ENCODE measurements at regions not wholly inside any gene's neighbourhood (a gene's known extent, or its start where the extent isn't known, plus 50 kb on each side); places are given as distances from the start of the nearest gene placed in this dataset.

DNA sequence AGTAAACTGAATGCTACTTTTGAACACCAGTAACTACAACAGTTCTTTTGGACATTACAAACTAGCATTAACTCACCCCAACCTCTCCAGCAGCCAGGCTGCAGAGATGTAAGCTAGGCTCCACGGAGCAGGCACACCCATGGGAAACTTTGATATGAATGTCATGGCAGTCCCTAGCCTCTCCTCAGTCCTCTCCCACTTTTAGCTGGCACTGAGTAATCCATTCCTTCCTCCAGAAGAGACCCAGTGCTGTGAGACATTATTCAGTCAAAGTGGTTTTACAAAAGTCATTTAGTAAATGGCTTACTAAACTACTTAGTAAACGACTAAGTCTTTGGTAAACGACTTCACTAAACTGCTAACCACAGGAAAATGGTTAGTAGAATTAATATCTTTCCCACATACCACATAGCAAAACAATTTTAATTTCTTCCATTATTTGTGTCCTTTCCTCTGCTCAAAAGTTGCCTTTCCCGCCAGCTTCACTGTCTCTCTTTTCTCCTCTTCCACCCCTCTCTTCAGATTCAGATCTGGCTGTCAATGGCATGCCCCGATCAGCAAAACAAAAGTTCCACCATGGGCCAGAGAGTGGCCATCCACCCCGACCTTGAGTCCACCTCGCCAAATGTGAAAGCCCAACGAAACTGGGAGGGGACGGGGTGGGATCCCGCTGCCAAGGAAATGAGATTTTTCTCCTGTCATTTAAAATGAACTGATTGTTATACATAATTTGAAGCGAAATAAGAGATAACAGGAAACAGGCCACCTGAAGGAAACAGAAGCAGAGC lies 67.5 kb upstream of the TJP1 start:
- DNase-seq (ENCODE audit: low read depth in 1 of 2, low spot score in 1 of 2), result no peak
- TF ChIP-seq POLR2AphosphoS5 (IDR thresholded peaks at IDR 0.05; ENCODE audit: low read depth), result no peak
- Histone ChIP-seq H3K27me3 (ENCODE audit: insufficient read depth, poor library complexity, severe bottlenecking) (peaks cover 9% of the 10 kb centered on the region), H3K27ac (replicated peaks) (no peak overlapping the region), H3K4me3 (replicated peaks; ENCODE audit: insufficient read depth, low read length) (no peak overlapping the region)

DNA sequence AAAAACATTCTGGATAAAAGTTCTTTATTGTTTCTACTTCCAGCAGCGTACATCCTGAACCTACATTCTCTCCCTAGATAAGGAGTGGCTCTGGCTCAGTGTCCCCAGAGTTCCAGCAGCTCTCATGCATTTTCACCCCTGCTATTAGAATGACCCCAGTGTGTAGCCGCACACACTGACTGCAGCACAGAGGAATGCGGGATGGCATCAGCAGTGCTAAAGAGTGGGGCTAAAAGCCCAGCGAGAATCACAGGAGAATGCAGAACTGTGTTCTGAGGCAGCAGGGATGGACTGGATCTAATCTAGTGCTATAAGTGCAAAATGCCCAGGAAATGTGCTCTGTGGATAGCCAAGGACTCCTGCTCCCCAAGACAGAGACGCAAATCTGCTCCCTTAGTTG lies 66.4 kb upstream of the TJP1 start:
- TF ChIP-seq, protein P1, sequence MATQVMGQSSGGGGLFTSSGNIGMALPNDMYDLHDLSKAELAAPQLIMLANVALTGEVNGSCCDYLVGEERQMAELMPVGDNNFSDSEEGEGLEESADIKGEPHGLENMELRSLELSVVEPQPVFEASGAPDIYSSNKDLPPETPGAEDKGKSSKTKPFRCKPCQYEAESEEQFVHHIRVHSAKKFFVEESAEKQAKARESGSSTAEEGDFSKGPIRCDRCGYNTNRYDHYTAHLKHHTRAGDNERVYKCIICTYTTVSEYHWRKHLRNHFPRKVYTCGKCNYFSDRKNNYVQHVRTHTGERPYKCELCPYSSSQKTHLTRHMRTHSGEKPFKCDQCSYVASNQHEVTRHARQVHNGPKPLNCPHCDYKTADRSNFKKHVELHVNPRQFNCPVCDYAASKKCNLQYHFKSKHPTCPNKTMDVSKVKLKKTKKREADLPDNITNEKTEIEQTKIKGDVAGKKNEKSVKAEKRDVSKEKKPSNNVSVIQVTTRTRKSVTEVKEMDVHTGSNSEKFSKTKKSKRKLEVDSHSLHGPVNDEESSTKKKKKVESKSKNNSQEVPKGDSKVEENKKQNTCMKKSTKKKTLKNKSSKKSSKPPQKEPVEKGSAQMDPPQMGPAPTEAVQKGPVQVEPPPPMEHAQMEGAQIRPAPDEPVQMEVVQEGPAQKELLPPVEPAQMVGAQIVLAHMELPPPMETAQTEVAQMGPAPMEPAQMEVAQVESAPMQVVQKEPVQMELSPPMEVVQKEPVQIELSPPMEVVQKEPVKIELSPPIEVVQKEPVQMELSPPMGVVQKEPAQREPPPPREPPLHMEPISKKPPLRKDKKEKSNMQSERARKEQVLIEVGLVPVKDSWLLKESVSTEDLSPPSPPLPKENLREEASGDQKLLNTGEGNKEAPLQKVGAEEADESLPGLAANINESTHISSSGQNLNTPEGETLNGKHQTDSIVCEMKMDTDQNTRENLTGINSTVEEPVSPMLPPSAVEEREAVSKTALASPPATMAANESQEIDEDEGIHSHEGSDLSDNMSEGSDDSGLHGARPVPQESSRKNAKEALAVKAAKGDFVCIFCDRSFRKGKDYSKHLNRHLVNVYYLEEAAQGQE (IDR thresholded peaks at IDR 0.05; ENCODE audit: insufficient replicate concordance, low read depth), result no peak
- no peak for TF ChIP-seq POLR2AphosphoS5 (IDR thresholded peaks at IDR 0.05; ENCODE audit: low read depth)
- TF ChIP-seq, protein P2, sequence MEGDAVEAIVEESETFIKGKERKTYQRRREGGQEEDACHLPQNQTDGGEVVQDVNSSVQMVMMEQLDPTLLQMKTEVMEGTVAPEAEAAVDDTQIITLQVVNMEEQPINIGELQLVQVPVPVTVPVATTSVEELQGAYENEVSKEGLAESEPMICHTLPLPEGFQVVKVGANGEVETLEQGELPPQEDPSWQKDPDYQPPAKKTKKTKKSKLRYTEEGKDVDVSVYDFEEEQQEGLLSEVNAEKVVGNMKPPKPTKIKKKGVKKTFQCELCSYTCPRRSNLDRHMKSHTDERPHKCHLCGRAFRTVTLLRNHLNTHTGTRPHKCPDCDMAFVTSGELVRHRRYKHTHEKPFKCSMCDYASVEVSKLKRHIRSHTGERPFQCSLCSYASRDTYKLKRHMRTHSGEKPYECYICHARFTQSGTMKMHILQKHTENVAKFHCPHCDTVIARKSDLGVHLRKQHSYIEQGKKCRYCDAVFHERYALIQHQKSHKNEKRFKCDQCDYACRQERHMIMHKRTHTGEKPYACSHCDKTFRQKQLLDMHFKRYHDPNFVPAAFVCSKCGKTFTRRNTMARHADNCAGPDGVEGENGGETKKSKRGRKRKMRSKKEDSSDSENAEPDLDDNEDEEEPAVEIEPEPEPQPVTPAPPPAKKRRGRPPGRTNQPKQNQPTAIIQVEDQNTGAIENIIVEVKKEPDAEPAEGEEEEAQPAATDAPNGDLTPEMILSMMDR (IDR thresholded peaks at IDR 0.05; ENCODE audit: insufficient read depth, low read length), result no peak
- TF ChIP-seq GABPA (IDR thresholded peaks at IDR 0.05; ENCODE audit: low read depth), result no peak
- no peak for TF ChIP-seq SPI1 (IDR thresholded peaks at IDR 0.05; ENCODE audit: borderline replicate concordance, low read depth)
- DNase-seq (ENCODE audit: low read depth in 1 of 2, low spot score in 1 of 2), result no peak
- no peak overlapping the region for H3K4me3 ChIP-seq (replicated peaks; ENCODE audit: insufficient read depth, low read length)
- H3K27me3 ChIP-seq (ENCODE audit: insufficient read depth, poor library complexity, severe bottlenecking), result peaks cover 11% of the 10 kb centered on the region
- H3K27ac ChIP-seq (replicated peaks), result no peak overlapping the region

DNA sequence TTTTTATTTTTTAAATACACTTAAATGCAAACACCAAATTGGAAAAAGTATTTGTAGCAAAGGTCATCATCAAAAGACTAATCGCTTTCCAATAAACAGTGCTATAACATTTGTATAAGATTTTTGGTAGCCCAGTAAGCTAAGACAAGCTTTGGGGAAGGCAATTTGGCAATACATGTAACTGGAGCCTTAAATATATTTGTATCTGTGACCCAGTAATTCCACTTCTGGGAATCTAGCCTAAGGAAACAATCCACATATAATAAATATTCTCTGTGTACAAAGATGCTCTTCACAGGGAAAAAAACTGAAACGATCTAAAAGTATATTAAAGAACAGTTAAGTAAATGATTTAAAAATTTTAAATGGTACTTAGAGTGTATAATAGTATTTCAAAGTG lies 65.5 kb upstream of the TJP1 start:
- TF ChIP-seq, protein P2 (IDR thresholded peaks at IDR 0.05; ENCODE audit: insufficient read depth, low read length), result no peak
- TF ChIP-seq, protein P1 (IDR thresholded peaks at IDR 0.05; ENCODE audit: insufficient replicate concordance, low read depth), result no peak
- no peak for TF ChIP-seq POLR2AphosphoS5 (IDR thresholded peaks at IDR 0.05; ENCODE audit: low read depth)
- TF ChIP-seq SPI1 (IDR thresholded peaks at IDR 0.05; ENCODE audit: borderline replicate concordance, low read depth), result no peak
- no peak for TF ChIP-seq GABPA (IDR thresholded peaks at IDR 0.05; ENCODE audit: low read depth)
- Histone ChIP-seq H3K4me3 (replicated peaks; ENCODE audit: insufficient read depth, low read length) (no peak overlapping the region), H3K27me3 (ENCODE audit: insufficient read depth, poor library complexity, severe bottlenecking) (peaks cover 11% of the 10 kb centered on the region), H3K27ac (replicated peaks) (no peak overlapping the region)
- DNase-seq (ENCODE audit: low read depth in 1 of 2, low spot score in 1 of 2), result no peak

DNA sequence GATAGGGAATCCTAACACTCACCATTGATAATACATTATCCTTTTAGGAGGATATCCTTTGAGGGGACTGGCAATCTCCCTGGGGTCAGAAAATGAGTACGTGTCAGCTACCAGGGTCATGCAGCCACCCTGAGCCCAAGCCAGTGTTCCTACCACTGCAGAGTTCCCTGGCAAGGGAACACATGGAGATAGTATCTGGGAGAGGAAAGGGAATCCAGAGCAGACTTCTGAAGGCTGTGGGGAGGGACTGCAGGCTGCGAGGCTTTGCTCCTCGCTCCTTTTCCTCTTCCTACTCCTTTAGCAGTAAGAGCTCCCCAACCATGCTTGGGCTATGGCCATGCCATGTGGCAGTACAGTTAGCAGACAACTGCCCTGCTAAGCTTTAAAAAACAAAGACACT lies 62.9 kb upstream of the TJP1 start:
- TF ChIP-seq, protein P1 (IDR thresholded peaks at IDR 0.05; ENCODE audit: insufficient replicate concordance, low read depth), result no peak
- TF ChIP-seq GABPA (IDR thresholded peaks at IDR 0.05; ENCODE audit: low read depth) (no peak), POLR2AphosphoS5 (IDR thresholded peaks at IDR 0.05; ENCODE audit: low read depth) (no peak), SPI1 (IDR thresholded peaks at IDR 0.05; ENCODE audit: borderline replicate concordance, low read depth) (no peak)
- TF ChIP-seq, protein P2 (IDR thresholded peaks at IDR 0.05; ENCODE audit: insufficient read depth, low read length), result no peak
- H3K27me3 ChIP-seq (ENCODE audit: insufficient read depth, poor library complexity, severe bottlenecking), result peaks cover 15% of the 10 kb centered on the region
- H3K4me3 ChIP-seq (replicated peaks; ENCODE audit: insufficient read depth, low read length), result no peak overlapping the region
- DNase-seq (ENCODE audit: low read depth in 1 of 2, low spot score in 1 of 2), result no peak
- no peak overlapping the region for H3K27ac ChIP-seq (replicated peaks)
